ENCODE measurements at regions not wholly inside any gene's neighbourhood (a gene's known extent, or its start where the extent isn't known, plus 50 kb on each side); places are given as distances from the start of the nearest gene placed in this dataset.

GRCh38 chr9:134260801-134261200 is 65.5 kb upstream of the RXRA start:
- H3K27ac ChIP-seq (ENCODE audit: low read depth in 1 of 3, low read length in 2 of 3) = no peak overlapping the region
- DNase-seq (no peak), FAIRE-seq (no peak)
- H3K4me1 ChIP-seq (ENCODE audit: control insufficient read depth in 3 of 3, insufficient read depth in 2 of 3, low read depth in 1 of 3, low read length in 2 of 3) = peaks cover 0 to 21% (median 2%) of the 10 kb centered on the region in 3 donors
- no peaks in the 10 kb centered on the region for H3K36me3 ChIP-seq (ENCODE audit: control insufficient read depth in 3 of 3, insufficient read depth in 2 of 3, low read depth in 1 of 3, low read length in 3 of 3)
- H3K4me3 ChIP-seq (ENCODE audit: low read depth in 1 of 3, low read length in 3 of 3) = no peak overlapping the region
- 88 to 93% (median 89%) methylated on average over 18 of the region's 18 CpGs for WGBS, 3 donors
- no peaks in the 10 kb centered on the region for H3K9me3 ChIP-seq (ENCODE audit: control insufficient read depth in 2 of 2, insufficient read depth in 1 of 2, low read depth in 1 of 2, low read length in 1 of 2)
- H3K27me3 ChIP-seq (ENCODE audit: control insufficient read depth in 3 of 3, insufficient read depth in 3 of 3, low read length in 3 of 3) = no peaks in the 10 kb centered on the region

- H3K4me3 ChIP-seq (ENCODE audit: low read depth in 1 of 3, low read length in 3 of 3) = no peak overlapping the region
- H3K27me3 ChIP-seq (ENCODE audit: control insufficient read depth in 3 of 3, insufficient read depth in 3 of 3, low read length in 3 of 3) = no peaks in the 10 kb centered on the region
- DNase-seq (no peak), FAIRE-seq (no peak)
- no peak overlapping the region for H3K27ac ChIP-seq (ENCODE audit: low read depth in 1 of 3, low read length in 2 of 3)
- no peaks in the 10 kb centered on the region for H3K36me3 ChIP-seq (ENCODE audit: control insufficient read depth in 3 of 3, insufficient read depth in 2 of 3, low read depth in 1 of 3, low read length in 3 of 3)
- 89 to 93% (median 92%) methylated on average over 10 of the region's 10 CpGs for WGBS, 3 donors
- H3K9me3 ChIP-seq (ENCODE audit: control insufficient read depth in 2 of 2, insufficient read depth in 1 of 2, low read depth in 1 of 2, low read length in 1 of 2) = no peaks in the 10 kb centered on the region
- H3K4me1 ChIP-seq (ENCODE audit: control insufficient read depth in 3 of 3, insufficient read depth in 2 of 3, low read depth in 1 of 3, low read length in 2 of 3) = peaks cover 0 to 21% (median 2%) of the 10 kb centered on the region in 3 donors
These were observed 64.2 kb upstream of the RXRA start for GRCh38 chr9:134262035-134262434.

GRCh38 chr9:134263596-134263995 is 62.7 kb upstream of the RXRA start:
- DNase-seq = peak in 1 of 2 donors; percentile 41
- Histone ChIP-seq H3K4me1 (ENCODE audit: control insufficient read depth in 3 of 3, insufficient read depth in 2 of 3, low read depth in 1 of 3, low read length in 2 of 3) (peaks cover 0 to 21% (median 2%) of the 10 kb centered on the region in 3 donors), H3K9me3 (ENCODE audit: control insufficient read depth in 2 of 2, insufficient read depth in 1 of 2, low read depth in 1 of 2, low read length in 1 of 2) (no peaks in the 10 kb centered on the region), H3K4me3 (ENCODE audit: low read depth in 1 of 3, low read length in 3 of 3) (no peak overlapping the region), H3K27ac (ENCODE audit: low read depth in 1 of 3, low read length in 2 of 3) (no peak overlapping the region), H3K36me3 (ENCODE audit: control insufficient read depth in 3 of 3, insufficient read depth in 2 of 3, low read depth in 1 of 3, low read length in 3 of 3) (no peaks in the 10 kb centered on the region), H3K27me3 (ENCODE audit: control insufficient read depth in 3 of 3, insufficient read depth in 3 of 3, low read length in 3 of 3) (no peaks in the 10 kb centered on the region)
- 5 to 29% (median 12%) methylated on average over 10 to 11 of the region's 11 CpGs for WGBS, 3 donors
- FAIRE-seq = no peak

- H3K27ac ChIP-seq (ENCODE audit: low read depth in 1 of 3, low read length in 2 of 3) = no peak overlapping the region
- WGBS, 3 donors = 50 to 69% (median 55%) methylated on average over 11 of the region's 11 CpGs
- no peaks in the 10 kb centered on the region for H3K36me3 ChIP-seq (ENCODE audit: control insufficient read depth in 3 of 3, insufficient read depth in 2 of 3, low read depth in 1 of 3, low read length in 3 of 3)
- DNase-seq (no peak), FAIRE-seq (no peak)
- H3K4me1 ChIP-seq (ENCODE audit: control insufficient read depth in 3 of 3, insufficient read depth in 2 of 3, low read depth in 1 of 3, low read length in 2 of 3) = peaks cover 0 to 21% (median 2%) of the 10 kb centered on the region in 3 donors
- H3K9me3 ChIP-seq (ENCODE audit: control insufficient read depth in 2 of 2, insufficient read depth in 1 of 2, low read depth in 1 of 2, low read length in 1 of 2) = peaks cover 0 to 2% of the 10 kb centered on the region in 2 donors
- no peaks in the 10 kb centered on the region for H3K27me3 ChIP-seq (ENCODE audit: control insufficient read depth in 3 of 3, insufficient read depth in 3 of 3, low read length in 3 of 3)
- H3K4me3 ChIP-seq (ENCODE audit: low read depth in 1 of 3, low read length in 3 of 3) = no peak overlapping the region
These were observed 62.1 kb upstream of the RXRA start for GRCh38 chr9:134264169-134264568.

- H3K4me1 ChIP-seq (ENCODE audit: control insufficient read depth in 3 of 3, insufficient read depth in 2 of 3, low read depth in 1 of 3, low read length in 2 of 3) = peaks cover 0 to 21% (median 2%) of the 10 kb centered on the region in 3 donors
- no peak overlapping the region for H3K4me3 ChIP-seq (ENCODE audit: low read depth in 1 of 3, low read length in 3 of 3)
- H3K27me3 ChIP-seq (ENCODE audit: control insufficient read depth in 3 of 3, insufficient read depth in 3 of 3, low read length in 3 of 3) = no peaks in the 10 kb centered on the region
- WGBS, 3 donors = 5 to 64% (median 27%) methylated on average over 7 of the region's 7 CpGs
- DNase-seq (peak; percentile 23 to 54), FAIRE-seq (no peak)
- H3K9me3 ChIP-seq (ENCODE audit: control insufficient read depth in 2 of 2, insufficient read depth in 1 of 2, low read depth in 1 of 2, low read length in 1 of 2) = peaks cover 0 to 7% of the 10 kb centered on the region in 2 donors
- H3K27ac ChIP-seq (ENCODE audit: low read depth in 1 of 3, low read length in 2 of 3) = no peak overlapping the region
- H3K36me3 ChIP-seq (ENCODE audit: control insufficient read depth in 3 of 3, insufficient read depth in 2 of 3, low read depth in 1 of 3, low read length in 3 of 3) = no peaks in the 10 kb centered on the region
These were observed 61.2 kb upstream of the RXRA start for GRCh38 chr9:134265078-134265477.

GRCh38 chr9:134266418-134266817 is 59.8 kb upstream of the RXRA start:
- Histone ChIP-seq H3K4me3 (ENCODE audit: low read depth in 1 of 3, low read length in 3 of 3) (no peak overlapping the region), H3K36me3 (ENCODE audit: control insufficient read depth in 3 of 3, insufficient read depth in 2 of 3, low read depth in 1 of 3, low read length in 3 of 3) (no peaks in the 10 kb centered on the region), H3K4me1 (ENCODE audit: control insufficient read depth in 3 of 3, insufficient read depth in 2 of 3, low read depth in 1 of 3, low read length in 2 of 3) (peaks cover 0 to 21% (median 2%) of the 10 kb centered on the region in 3 donors), H3K27me3 (ENCODE audit: control insufficient read depth in 3 of 3, insufficient read depth in 3 of 3, low read length in 3 of 3) (no peaks in the 10 kb centered on the region), H3K27ac (ENCODE audit: low read depth in 1 of 3, low read length in 2 of 3) (no peak overlapping the region), H3K9me3 (ENCODE audit: control insufficient read depth in 2 of 2, insufficient read depth in 1 of 2, low read depth in 1 of 2, low read length in 1 of 2) (peaks cover 0 to 7% of the 10 kb centered on the region in 2 donors)
- FAIRE-seq (no peak), DNase-seq (no peak)
- 82 to 91% (median 90%) methylated on average over 2 of the region's 2 CpGs for WGBS, 3 donors

GRCh38 chr9:134267305-134267880 is 58.9 kb upstream of the RXRA start:
- DNase-seq = no peak
- H3K36me3 ChIP-seq (ENCODE audit: control insufficient read depth in 3 of 3, insufficient read depth in 2 of 3, low read depth in 1 of 3, low read length in 3 of 3) = no peaks in the 10 kb centered on the region
- no peaks in the 10 kb centered on the region for H3K27me3 ChIP-seq (ENCODE audit: control insufficient read depth in 3 of 3, insufficient read depth in 3 of 3, low read length in 3 of 3)
- H3K27ac ChIP-seq (ENCODE audit: low read depth in 1 of 3, low read length in 2 of 3) = no peak overlapping the region
- 65 to 72% (median 71%) methylated on average over 10 to 11 of the region's 11 CpGs for WGBS, 3 donors
- H3K4me1 ChIP-seq (ENCODE audit: control insufficient read depth in 3 of 3, insufficient read depth in 2 of 3, low read depth in 1 of 3, low read length in 2 of 3) = peaks cover 0 to 21% (median 2%) of the 10 kb centered on the region in 3 donors
- H3K9me3 ChIP-seq (ENCODE audit: control insufficient read depth in 2 of 2, insufficient read depth in 1 of 2, low read depth in 1 of 2, low read length in 1 of 2) = peaks cover 0 to 7% of the 10 kb centered on the region in 2 donors
- no peak for FAIRE-seq
- no peak overlapping the region for H3K4me3 ChIP-seq (ENCODE audit: low read depth in 1 of 3, low read length in 3 of 3)

GRCh38 chr9:134267881-134268724 is 58.2 kb upstream of the RXRA start:
- H3K4me3 ChIP-seq (ENCODE audit: low read depth in 1 of 3, low read length in 3 of 3) = no peak overlapping the region
- FAIRE-seq (no peak), DNase-seq (no peak)
- WGBS, 3 donors = 73 to 83% (median 74%) methylated on average over 28 of the region's 28 CpGs
- H3K27me3 ChIP-seq (ENCODE audit: control insufficient read depth in 3 of 3, insufficient read depth in 3 of 3, low read length in 3 of 3) = no peaks in the 10 kb centered on the region
- peaks cover 0 to 7% of the 10 kb centered on the region in 2 donors for H3K9me3 ChIP-seq (ENCODE audit: control insufficient read depth in 2 of 2, insufficient read depth in 1 of 2, low read depth in 1 of 2, low read length in 1 of 2)
- H3K27ac ChIP-seq (ENCODE audit: low read depth in 1 of 3, low read length in 2 of 3) = peak overlapping the region in 1 of 3 donors; percentile 50
- H3K36me3 ChIP-seq (ENCODE audit: control insufficient read depth in 3 of 3, insufficient read depth in 2 of 3, low read depth in 1 of 3, low read length in 3 of 3) = no peaks in the 10 kb centered on the region
- H3K4me1 ChIP-seq (ENCODE audit: control insufficient read depth in 3 of 3, insufficient read depth in 2 of 3, low read depth in 1 of 3, low read length in 2 of 3) = peaks cover 0 to 21% (median 2%) of the 10 kb centered on the region in 3 donors
